Right forelimb (tissue), 1 donor: ENCODE measurements at regions not wholly inside any gene's neighbourhood (a gene's known extent, or its start where the extent isn't known, plus 50 kb on each side); places are given as distances from the start of the nearest gene placed in this dataset.
"Not testable (repeated sequence)": the region's sequence is repeated elsewhere in the genome, so short reads cannot be mapped to it uniquely, and the experiment has no call there.

Experiments
- DNase-seq: peaks from one replicate; pipeline ENCODE4 v3.0.0-alpha.2; 2018

DNA sequence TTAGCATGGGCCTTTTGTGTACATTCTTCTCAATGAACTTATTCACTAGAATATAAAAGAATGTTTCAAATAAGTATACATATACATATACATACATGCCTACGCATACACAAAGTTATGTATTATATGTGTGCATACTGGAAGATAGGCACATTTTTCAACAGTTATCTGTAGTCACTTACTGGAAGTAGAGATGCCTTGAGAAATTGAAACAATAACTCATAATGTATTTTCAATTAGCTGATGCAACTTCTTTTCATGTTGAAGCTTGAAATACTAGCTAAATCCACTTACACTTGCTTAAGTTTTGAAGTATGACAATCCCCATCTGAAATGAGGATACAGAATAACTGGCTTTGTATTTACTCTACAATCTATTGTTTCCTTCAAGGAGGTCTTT is 469.0 kb upstream of the PTGER4 start:
- no peak for DNase-seq

DNA sequence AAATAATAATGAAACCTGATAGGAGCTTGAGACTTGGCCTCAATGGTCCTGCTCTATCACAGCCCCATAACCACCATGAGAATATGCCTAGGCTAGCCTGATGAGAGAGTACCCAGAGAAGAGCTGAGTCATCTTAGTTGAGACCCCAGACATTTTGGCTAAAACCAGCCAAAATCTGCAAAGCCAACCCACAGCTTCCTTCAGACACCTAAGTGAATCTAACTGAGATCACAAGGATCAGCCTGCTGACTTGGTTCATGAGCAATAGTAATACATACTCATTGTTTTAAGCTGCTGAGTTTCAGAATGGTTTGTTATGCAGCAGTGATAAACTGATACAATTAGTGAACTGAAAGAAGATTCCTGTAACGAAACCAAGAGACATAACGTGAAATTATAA is 473.7 kb upstream of the PTGER4 start:
- DNase-seq, result no peak

- no peak for DNase-seq
Measured at GRCh38 chr5:40204144-40204543, 475.6 kb upstream of the PTGER4 start.

GRCh38 chr5:40202814-40203440 is 476.8 kb upstream of the PTGER4 start:
- no peak for DNase-seq

- DNase-seq, result no peak
Measured at GRCh38 chr5:40198736-40199135, 481.0 kb upstream of the PTGER4 start.

GRCh38 chr5:40195574-40195973 is 484.1 kb upstream of the PTGER4 start:
- not testable (repeated sequence) for DNase-seq

GRCh38 chr5:40191150-40191549 is 488.6 kb upstream of the PTGER4 start:
- DNase-seq, result no peak

GRCh38 chr5:40172721-40173120 is 507.0 kb upstream of the PTGER4 start:
- DNase-seq, result no peak

GRCh38 chr5:40171971-40172370 is 507.7 kb upstream of the PTGER4 start:
- DNase-seq, result no peak

DNA sequence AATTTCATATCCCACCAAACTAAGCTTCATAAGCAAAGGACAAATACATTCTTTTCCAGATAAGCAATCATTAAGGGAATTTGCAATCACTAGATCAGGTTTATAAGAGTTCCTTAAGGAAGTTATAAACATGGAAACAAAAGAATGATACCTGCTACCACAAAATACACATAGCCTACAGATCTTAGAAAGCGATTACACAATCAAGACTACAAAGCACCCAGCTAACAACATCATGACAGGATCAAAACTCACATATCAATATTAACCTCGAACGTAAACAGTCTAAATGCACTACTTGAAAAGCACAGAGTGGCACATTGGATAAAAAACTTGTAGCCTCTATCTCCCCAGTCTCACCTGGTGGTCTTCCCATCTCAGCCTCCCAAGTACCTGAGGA is 512.4 kb upstream of the PTGER4 start:
- no peak for DNase-seq

DNA sequence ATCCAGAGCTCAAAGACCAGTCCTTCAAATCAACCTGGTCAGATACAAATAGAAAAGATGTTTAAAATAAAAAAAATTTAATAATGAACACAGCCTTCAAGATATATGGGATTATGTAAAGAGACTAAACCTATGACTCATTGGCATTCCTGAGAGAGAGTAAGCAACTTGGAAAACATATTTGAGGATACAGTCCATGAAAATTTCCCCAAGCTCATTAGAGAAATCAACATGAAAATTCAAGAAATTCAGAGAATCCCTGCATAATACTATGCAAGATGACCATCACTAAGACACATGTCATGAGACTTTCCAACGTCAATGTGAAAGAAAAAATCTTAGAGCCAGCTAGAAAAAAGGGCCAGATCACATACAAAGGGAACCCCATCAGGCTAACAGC is 512.9 kb upstream of the PTGER4 start:
- no peak for DNase-seq

- DNase-seq, result no peak
Measured at GRCh38 chr5:40165789-40166728, 513.7 kb upstream of the PTGER4 start.

DNA sequence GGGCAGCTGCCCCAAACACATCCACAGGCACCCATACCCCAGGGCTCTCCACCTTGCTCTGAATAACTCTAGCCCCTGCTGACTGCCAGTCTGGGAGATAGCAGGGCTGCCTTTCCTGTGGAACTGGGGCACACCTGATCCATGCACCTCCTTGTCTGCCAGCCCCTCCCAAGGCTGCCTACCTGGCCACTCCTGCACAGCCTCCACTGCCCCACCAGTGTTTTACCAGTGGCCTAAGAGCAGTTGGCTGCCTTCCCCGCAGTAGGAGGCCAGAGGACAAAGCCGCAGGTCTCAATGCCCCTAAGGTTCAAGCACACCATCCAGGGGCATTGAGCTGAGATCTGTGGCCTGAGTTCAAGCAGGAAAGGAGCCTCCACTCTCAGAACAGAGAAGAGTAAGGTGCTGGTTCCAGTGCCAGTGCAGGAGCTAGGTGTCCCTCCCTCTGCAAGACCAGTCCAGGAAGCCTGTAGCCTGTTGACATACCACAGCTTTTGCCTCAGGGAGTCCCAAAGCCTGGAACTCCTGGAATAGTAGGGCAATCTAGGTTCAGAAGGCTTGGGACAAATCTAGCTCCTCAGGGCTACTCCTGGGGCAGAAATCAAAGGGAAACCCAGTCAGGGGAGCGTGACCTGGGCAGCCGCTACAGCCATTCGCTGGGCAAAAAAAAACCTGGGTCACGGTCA is 514.5 kb upstream of the PTGER4 start:
- no peak for DNase-seq

DNA sequence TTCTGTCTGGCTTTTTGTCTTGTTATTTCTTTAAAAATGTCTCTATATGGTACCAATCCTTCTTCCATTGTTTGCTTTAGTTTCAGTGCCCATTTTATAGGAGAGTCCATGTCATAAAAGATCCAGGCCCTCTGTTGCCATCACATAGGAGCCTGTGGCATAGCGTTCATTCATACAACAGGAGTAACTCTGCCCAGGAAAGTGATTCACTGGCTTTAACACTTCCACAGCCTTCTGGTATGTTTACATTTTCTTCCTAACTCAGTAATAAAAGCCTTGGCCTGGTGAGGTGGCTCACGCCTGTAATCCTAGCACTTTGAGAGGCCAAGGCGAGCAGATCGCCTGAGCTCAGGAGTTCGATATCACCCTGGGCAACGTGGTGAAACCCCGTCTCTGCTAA is 519.3 kb upstream of the PTGER4 start:
- no peak for DNase-seq

GRCh38 chr5:40154194-40154593 is 525.5 kb upstream of the PTGER4 start:
- no peak for DNase-seq

GRCh38 chr5:40150896-40151295 is 528.8 kb upstream of the PTGER4 start:
- DNase-seq, result no peak

GRCh38 chr5:40141896-40142295 is 537.8 kb upstream of the PTGER4 start:
- no peak for DNase-seq

DNA sequence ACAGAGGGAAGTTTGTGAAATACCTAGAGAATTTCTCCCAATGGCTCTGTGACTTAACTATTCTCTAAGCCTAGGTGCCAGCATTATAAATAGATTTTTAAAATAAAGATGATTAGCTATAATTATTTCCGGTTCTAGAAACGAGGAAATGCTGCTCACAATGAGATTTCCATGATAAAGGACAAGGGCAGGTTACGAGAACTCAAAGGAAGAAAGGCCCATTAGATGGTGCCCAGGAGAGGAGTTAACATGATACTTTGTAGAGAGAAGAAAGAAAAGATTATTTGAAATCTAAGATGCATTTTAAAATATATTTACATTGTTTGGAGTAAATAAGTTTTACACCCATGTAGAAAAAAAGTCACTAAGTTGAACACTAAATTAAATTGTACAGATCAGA is 538.3 kb upstream of the PTGER4 start:
- no peak for DNase-seq

- no peak for DNase-seq
Measured at GRCh38 chr5:40137223-40137622, 542.5 kb upstream of the PTGER4 start.

DNA sequence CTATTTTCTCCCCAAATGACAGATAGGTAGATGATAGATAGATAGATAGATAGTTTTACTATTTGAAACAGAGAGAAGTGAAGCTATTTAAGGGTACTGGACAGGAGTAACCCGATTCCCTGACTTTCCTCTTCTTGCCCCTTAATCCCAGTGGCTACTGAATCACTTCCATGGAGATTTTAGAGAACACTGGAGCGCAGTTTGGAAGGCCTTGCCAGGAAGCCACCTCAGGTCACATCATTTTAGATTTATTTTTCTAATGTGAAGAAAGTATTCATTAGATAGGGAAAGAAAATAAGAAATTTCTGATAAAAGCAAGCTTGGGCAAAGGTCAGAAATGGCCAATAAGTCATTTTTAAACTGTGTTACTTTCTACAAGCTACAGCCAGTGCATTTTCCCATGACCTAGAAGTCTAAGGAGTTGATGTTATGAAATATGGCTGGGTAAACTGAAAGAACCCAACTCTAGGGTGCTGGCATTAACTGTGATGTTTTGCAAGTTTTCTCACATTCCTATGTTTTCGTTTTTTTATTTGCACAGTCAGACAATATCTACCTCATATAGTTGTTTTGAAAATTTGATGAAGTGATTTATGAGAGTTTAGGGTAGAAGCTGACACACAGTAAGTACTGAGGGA is 544.7 kb upstream of the PTGER4 start:
- DNase-seq, result no peak

GRCh38 chr5:40124367-40124766 is 555.3 kb upstream of the PTGER4 start:
- DNase-seq, result no peak

DNA sequence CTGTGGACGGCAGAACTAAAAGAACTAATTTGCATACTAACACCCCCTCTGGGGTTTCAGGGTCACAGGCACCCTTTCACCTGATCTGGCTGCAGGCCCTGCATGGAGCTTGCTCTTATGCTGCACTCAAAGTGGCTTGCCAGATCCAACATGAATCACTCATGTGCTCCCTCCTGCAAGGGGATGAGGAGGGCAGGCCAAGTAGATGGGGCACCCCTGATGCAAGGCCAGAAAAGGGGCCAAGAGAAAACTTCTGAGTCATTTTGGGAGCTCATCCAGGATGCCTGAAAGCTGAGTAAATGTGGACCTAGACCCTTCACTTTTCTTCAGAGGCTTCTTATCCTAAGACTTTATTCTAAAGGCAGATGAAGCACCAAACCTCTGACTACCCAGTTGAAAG is 558.5 kb upstream of the PTGER4 start:
- no peak for DNase-seq

GRCh38 chr5:40112875-40113274 is 566.8 kb upstream of the PTGER4 start:
- no peak for DNase-seq
